Superior temporal gyrus (tissue), 1 donor: ENCODE measurements at regions not wholly inside any gene's neighbourhood (a gene's known extent, or its start where the extent isn't known, plus 50 kb on each side); places are given as distances from the start of the nearest gene placed in this dataset.
"Not testable (repeated sequence)": the region's sequence is repeated elsewhere in the genome, so short reads cannot be mapped to it uniquely, and the experiment has no call there.

Source experiments
- DNase-seq: peaks from one replicate; pipeline ENCODE4 v3.0.0-alpha.2; 2016; ENCODE audit errors: extremely low spot score

DNA sequence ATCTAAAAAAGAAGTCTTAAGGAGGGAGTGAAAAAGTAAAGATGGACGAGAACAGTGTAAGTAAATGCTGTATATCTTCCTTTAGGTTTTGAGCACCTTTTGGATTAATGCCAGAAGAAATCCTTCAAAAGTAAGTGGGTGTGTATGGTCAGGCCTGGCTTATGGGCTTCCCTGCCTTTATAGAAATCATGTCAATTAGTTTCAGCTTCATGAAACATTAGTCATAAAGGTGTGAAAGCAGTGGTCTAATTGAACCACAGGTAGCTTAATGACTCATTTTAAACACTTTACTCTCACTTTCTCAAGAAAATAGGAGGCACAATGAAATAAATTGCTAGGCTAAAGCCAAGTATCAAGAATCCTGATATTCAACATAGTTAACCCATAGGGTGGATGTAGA is 467.4 kb upstream of the DPPA4 start:
- DNase-seq, result no peak

DNA sequence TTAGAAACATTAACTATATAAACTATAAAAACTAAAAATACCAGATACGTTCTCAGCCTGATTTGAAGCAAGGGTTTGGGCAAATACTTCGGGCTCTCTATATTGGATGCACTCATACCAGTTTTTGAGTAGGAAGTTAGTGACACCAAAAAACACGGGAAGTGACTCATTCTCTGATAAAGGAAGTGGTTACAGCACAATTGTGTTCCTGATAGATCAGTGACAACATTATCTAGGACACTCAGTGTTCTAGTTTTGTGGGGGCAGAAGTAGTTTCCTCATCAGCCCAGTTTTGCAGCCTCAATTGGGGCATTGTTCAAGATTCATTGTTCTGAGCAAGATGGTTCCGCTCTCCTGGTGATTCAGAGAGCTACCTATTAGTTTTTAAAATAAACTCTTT is 469.6 kb upstream of the DPPA4 start:
- no peak for DNase-seq

DNA sequence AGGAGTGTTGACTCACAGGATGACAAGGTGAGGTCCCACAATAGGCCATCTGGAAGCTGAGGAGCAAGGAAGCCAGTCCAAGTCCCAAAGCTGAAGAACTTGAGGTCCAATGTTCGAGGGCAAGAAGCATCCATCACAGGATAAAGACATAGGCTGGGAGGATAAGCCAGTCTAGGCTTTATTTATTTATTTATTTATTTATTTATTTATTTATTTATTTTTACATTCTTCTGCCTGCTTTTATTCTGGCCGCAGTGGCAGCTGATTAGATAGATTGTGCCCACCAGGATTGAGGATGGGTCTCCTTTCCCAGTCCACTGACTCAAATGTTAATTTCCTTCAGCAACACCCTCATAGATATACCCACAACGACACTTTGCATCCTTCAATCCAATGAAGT is 472.2 kb upstream of the DPPA4 start:
- no peak for DNase-seq

DNA sequence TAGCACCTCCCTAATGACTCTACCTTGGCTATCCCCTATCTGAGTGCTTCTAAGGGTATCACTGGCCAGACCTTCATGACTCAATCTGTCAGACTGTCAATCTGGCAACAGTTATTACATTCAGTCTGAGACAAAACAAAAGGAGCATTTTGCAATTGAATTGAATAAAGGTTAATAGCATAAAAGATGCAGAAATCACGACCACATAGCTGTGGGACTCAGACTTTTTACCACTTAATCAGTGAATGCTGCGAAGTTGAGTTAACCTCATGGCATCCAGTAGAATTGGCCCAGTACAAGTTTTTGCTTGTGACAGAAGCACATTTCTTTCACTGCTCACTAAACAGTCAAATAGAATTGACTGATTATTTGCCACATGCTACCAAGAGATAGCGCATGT is 480.7 kb upstream of the DPPA4 start:
- no peak for DNase-seq

DNA sequence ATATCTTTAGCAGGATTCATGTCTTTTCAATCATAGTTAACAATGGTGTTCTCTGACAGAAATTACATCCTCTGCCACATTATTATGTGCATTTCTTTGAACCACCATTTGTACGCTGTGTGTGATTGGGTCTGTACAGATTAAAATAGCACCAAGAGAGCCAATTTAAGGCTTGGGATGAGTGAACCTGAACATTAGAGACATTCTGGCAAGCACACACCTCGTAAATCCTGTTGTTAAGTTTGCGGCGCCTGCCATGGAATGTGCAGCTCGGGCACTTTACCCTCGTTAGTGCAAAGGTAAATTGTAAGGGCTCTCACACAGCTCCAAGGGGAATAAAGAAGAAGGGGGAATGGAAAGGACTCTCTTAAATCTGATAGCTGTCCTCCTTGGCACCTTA is 482.4 kb upstream of the DPPA4 start:
- DNase-seq, result no peak

DNA sequence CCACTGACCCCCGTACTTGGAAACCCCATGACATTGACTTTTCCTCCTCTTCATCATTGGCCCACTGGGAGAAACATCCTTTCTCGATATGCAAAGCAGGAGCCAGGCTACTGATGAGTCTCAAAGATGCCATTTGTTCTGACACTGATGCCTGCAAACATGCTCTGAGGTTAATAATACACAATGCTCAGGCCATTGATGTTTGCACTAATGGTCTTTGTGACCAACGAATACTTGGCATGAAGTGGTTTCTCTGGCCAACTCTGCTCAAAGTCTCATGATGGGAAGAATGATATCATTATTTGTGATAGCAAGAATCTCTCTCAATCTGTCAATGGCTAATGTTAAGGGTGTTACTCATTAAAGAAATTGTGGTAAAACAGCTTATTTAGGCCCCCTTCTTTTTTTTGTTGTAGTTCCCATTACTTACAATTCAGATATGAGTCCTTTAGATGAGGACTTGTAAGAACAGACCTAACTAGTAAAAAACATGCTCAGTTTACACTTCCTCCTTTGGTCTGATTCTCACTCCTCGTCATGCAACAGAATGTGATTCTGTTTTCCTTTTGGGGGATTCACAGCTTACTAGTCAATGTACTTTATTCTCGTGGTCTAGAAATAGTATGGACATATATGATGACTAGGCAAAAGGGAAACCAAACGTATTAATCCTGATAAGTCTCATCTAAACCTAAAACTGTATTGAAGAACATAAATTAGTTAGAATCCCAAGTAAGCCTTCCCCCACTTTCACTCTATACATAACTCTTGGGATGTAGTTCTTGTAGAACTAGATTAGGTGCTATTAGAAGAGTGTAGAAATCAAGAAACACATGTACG is 488.8 kb upstream of the DPPA4 start:
- peak; percentile 81 for DNase-seq

DNA sequence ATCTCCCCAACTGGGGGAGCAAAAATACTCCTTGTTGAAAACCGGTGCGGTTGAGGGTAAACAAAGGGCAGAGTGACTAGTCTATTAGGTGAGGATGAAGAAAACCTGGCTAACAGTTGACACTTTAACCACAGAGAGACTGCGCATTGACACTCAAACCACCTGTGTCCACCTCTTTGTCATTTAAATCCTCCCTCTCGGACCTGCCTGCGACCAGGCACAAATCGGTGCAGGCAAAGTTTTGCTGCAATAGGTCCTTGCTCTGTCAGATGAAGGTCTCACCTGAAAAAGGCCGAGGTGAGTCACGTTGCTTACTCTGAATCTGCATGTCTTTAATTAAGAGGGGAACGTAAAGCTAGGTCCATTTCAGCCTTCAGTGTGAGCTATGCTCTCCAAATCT is 494.1 kb upstream of the DPPA4 start:
- no peak for DNase-seq

DNA sequence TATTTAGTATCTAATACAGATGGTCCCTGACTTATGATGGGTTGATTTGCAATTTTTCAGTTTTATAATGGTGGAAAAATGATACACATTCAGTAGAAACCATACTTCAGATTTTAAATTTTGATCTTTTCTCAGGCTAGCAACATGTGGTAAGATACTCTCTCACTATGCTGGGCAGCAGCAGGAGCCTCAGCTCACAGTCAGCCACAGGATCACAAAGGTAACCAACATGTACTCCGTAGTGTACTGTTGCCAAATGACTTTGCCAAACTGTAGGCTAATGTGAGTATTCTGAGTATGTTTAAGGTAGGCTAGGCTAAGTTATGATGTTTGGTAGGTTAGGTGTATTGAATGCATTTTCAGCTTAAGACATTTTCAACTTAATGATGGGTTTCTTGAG is 498.6 kb upstream of the DPPA4 start:
- no peak for DNase-seq

DNA sequence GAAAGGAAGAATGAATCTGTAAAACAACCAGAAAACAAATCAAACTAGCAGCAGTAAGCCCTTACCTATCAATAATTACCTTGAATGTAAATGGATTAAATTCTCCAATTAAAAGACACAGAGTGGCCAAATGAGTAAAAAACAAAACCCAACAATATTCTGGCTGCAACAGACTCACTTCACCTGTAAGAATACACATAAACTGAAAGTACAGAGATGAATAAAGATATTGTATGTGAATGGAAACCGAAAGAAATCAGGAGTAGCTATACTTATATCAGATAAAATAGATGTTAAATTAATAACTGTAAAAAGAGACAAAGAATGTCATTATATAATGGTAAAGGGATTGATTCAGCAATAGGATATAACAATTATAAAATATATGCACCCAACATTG is 514.5 kb upstream of the DPPA4 start:
- no peak for DNase-seq

DNA sequence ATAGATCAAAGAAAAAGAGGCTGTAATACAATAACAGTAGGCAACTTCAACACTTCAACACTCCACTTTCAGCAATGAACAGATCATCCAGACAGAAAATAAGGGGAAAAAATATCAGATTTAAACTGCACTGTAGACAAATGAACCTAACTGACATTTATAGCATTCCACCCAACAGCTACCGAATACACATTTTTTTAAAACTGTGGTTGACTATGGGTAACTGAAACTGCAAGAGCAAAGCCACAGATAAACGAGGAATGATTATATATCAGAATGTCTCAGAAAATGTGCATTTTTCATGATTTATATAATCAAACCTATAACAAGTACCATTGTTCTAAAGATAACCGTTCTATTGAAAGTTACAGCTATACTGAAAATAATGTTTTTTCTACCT is 514.9 kb upstream of the DPPA4 start:
- DNase-seq, result no peak

DNA sequence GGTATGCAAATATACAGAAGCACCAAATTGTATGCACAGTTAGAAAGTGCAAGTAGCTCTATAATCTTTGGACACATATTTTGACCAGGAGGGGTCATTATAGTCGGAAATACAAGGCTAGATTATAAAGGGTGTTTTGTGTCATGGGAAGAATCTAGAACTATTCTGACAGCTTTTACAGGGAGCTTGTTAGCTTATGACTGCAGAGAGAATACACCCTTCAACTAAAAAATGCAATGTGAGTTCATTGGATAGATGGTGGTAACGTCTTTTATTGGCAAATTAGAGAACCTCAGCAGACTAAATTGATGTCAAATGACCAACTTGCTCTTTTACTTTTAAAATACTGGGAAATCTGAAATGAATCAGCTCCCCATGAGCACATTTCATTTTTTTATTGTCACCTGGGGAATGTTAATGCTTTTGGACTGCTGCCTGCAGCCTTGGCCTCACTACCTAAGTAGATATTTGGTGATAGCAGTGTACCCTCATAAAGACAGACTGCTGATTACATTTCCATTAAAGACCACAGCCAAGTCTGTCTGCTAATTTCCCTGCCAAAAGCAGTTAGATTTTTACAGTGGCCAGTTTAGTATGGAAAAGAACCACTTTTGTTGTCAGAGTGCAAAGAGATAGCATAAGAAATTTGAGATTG is 515.9 kb upstream of the DPPA4 start:
- DNase-seq, result no peak

DNA sequence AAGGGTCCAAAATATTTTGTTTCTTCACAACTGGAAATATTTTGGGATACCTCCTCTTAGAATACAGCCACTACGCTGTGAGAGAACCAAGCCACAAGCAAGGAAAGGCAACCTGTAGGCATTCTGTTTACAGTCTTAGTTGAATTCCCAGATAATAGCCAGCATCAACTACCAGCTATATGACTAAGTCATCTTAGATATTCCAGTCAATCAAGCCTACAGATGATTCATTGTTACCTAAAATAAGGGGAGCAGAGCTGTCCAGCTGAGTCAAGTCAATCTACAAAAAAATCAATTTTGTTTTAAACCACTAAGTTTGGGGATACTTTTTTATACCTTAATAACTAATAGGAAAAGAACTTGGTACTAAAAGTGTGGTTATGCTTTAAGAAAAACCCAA is 526.4 kb upstream of the DPPA4 start:
- no peak for DNase-seq

DNA sequence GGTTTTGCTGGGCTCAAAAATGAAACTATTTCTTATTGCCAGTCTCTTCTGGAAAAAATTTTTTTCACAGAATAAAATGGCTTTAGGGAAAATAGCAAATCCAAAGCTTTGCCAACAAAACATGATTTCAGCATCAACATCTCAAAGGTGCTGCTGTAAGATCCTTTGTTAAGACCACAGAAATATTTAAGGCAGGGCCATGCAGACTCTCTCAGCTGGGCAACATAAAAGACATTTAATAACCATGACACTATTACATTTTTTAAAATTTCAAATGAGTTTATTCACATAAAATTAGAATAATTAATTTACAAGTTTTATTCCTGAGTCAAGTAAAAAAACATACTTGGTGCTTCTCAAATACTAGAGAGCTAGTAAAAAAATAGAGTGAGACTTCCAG is 527.1 kb upstream of the DPPA4 start:
- no peak for DNase-seq

DNA sequence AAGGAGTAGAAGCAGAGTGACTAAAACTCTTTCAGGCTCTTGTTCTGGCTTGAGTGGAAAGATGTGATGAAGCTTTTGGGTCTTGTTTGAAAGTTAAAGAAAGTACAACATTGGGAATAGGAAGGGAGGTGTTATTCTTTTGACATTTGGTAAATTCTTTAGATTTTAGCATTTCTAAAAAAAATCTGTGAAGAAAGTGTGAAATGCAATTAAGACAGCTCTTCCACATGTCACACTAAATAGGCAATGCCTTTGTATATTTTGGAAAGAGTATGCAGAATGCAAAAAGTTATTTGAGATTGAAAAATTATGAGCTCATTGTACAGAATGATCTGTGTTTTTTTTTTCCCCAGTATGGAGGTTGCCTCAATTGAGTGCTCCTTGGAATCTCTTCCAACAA is 532.2 kb upstream of the DPPA4 start:
- peak; percentile 65 for DNase-seq

DNA sequence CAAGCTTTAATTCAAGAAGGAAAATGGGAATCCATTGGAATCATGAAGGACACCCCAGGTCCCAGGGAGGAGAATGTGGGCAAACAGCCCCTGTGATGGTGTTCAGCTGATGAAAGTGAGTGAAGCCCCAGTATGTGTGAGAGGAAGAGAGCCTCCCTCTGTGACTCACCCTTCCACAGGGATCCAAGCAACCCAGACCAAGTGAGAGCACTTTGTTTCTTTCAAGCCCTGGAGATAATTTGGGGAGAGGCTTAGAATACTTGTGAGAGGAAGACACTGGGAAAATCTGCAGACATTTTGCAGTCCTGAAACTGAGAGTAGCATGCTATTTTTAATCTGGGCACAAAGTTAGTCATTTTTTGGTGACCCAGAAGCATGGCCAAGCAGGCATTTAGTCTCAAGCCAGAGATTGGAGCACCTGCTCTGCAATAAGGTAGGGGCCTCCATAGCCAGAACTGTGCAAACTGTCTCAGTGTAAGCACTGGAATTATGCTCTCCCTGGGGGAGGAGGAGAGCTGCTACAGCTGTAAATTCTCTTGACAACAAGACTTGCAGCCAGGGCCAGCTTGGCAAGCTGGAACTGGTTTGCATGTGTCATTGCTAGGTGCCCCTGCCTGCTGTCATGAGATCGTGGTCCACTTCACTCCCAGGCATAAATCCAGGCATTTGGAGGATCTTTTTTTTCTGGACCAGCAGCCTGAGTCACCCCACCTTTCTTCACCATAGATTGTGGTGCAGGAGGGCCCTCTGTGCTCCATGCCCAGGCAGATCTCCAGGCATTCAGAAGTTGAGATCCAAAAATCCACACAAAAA is 537.8 kb upstream of the DPPA4 start:
- DNase-seq, result no peak

DNA sequence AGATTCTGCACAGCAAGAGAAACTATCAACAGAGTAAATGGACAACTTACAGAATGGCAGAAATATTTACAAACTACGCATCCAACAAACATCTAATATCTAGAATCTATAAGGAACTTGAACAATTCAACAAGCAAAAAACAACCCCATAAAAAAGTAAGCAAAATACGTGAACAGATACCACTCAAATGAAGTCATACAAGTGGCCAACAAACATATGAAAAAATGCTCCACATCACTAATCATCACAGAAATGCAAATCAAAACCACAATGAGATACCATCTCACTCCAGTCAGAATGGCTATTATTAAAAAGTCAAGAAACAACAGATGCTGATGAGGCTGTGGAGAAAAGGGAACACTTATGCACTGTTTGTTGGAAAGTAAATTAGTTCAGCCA is 540.3 kb upstream of the DPPA4 start:
- DNase-seq, result not testable (repeated sequence)

DNA sequence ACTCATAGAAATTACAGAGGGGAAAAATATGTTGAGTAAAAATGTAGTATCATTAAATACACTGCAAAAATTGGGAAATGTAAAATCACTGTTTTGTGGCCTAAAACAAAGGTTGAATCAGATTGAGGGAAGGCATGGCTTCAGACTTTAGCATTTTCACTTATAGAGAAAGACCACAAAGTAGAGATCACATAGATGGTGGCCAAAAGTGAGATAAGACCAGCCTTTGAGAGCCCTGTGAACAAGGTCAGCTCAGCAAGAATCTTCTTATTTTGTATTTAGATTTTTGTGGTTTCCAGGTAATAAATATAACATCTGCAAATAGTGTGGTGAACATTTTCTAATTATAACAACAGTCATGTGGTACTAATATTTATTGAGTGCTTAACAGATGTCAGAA is 544.8 kb upstream of the DPPA4 start:
- no peak for DNase-seq

DNA sequence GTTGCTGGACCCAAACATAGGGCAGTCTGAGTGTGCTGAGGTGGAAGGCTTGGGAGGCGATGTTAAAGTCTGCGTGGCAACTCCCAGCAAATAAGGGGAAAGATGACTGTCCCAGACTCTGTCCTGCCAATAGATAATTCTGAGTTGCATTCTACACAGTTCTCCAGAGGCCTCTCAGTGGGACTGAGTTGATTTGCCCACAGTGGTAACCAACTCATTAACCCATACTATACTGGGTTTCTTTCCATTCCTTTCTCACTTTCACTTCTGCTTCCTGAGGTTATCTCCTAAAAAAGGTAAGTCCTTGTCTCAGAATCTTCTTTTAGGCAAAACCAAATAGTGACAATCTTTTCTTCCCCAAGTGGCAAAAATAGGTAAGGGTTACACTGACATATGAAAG is 549.9 kb upstream of the DPPA4 start:
- no peak for DNase-seq

DNA sequence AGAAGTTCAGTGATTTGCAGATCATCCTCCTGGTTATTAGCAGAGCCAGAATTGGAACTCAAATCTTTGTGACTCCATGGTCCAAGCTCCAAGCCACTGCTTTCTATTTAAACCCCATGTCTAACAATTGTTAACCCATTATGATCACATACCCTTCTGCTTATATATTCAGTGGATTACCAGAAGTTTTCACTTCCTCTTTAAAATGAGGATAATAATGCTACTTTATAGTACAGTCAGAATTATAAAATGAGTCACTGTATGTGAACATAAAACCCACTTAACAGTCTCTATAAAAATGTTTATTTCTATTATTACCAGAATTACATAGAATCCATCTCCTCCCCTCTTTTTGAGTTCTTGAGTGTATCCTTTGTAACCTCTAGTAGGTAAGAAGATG is 550.7 kb upstream of the DPPA4 start:
- no peak for DNase-seq

DNA sequence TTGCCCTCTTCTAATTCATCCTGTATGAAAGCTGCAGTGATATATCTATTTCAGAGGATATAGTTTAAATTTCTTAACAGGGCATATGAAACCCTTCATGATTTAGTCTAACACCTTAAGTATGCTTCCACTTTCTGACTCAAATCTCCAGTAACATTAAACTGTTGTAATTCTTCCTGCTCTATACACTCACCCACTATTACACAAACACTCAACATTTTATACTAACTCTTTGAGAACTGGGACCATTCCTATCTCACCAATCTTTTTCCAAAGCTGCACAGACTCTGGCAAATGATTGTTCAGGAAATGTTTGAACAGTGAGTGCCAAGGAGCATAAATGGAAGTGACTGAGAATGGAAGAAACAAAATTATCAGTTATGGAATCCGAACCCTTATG is 560.4 kb upstream of the DPPA4 start:
- no peak for DNase-seq

DNA sequence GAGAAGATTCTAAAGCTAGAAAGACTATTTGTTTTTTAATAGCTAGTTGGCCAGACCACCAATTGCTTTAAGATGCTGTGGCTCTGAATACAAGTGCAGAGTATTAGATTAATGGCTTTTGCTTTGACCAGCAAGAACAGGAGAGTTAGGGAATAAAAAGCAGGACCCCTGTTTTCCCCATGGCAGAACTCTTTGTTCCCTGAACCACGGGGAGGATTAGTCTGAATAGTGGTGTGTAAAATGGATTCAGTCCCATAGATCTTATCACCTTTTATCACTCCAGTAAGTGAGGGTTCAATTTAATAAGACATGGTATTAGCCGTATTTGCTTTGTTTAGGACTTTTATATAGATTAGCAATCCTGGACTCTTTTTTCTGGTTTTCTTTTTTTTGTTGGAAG is 562.6 kb upstream of the DPPA4 start:
- DNase-seq, result no peak

DNA sequence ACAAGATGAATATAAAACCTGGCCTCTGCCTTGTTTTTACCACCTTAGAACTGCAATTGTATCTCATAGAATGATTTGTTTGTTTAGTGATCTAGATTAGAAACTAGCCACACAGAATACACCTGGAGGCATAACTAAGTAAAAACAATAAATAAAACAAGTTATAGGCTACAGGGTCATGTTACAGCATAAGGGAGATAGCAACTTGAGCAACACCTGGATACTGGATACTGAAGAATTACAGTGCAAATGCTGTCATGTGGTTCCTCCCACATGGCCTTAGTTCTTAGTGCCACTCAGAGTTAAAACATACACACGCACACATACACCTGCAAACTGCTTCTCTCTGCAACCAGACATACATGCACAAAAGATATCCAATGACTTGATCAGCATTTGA is 563.4 kb upstream of the DPPA4 start:
- no peak for DNase-seq

DNA sequence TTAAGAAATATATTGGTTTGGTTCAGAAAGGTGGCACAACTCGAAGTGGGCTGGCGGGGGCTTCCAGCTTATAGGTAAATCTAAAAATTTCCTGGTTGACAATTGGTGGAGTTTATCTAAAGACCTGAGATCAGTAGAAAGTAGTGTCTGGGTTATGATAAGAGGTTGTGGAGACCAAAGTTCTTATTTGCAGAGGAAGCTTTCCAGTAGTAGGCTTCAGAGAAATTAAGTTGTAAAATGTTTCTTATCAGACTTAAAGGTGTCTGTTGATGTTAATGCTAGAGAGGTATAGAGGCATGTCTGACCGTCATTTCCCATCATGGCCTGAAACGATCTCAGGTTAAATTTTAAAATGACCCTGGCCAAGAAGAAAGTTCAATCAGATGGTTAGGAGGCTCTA is 565.2 kb upstream of the DPPA4 start:
- no peak for DNase-seq
